Stimulated activated effector memory CD8-positive, alpha-beta T cell treated with anti-CD3 and anti-CD28 coated beads, Interleukin-12 subunit alpha, Interleukin-12 subunit beta, amount 100 ng/mL, for 72 hours (primary cell): ENCODE measurements at regions not wholly inside any gene's neighbourhood (a gene's known extent, or its start where the extent isn't known, plus 50 kb on each side); places are given as distances from the start of the nearest gene placed in this dataset.

ENCODE experiments used
- ATAC-seq: fragments of 150-1000 bp; cut with Tn5 transposase; 2 replicates; pipeline ENCODE4 v1.10.0; 2021
- DNase-seq, 2 donors: peaks; one replicate each; pipeline ENCODE4 v3.0.0; 2021 to 2022; ENCODE audit warnings: low spot score in 2 of 2
- H3K27ac Mint-ChIP-seq: one replicate; pipeline ENCODE4 v1.8.0; 2022; ENCODE audit warnings: mild to moderate bottlenecking, mixed read lengths
- H3K36me3 Mint-ChIP-seq: one replicate; pipeline ENCODE4 v1.8.0; 2022; ENCODE audit warnings: mild to moderate bottlenecking, mixed read lengths
- H3K4me1 Mint-ChIP-seq: one replicate; pipeline ENCODE4 v1.8.0; 2022; ENCODE audit warnings: mixed read lengths
- H3K4me3 Mint-ChIP-seq: one replicate; pipeline ENCODE4 v1.8.0; 2022; ENCODE audit warnings: mild to moderate bottlenecking, mixed read lengths
- H3K9me3 Mint-ChIP-seq: one replicate; pipeline ENCODE4 v1.8.0; 2022; ENCODE audit warnings: mixed read lengths

GRCh38 chr11:80173371-80174136 is 732.7 kb upstream of the TENM4 start:
- no peak for ATAC-seq
- DNase-seq: no peak
- Mint-ChIP-seq H3K36me3 (no peaks in the 10 kb centered on the region), H3K9me3 (peaks cover 32% of the 10 kb centered on the region), H3K27ac (no peak overlapping the region), H3K4me3 (no peak overlapping the region), H3K4me1 (no peaks in the 10 kb centered on the region)

- Mint-ChIP-seq H3K9me3 (peaks cover 36% of the 10 kb centered on the region), H3K4me3 (no peak overlapping the region), H3K36me3 (no peaks in the 10 kb centered on the region), H3K27ac (no peak overlapping the region), H3K4me1 (no peaks in the 10 kb centered on the region)
- ATAC-seq (no peak), DNase-seq (no peak)
These were observed 728.0 kb upstream of the TENM4 start for GRCh38 chr11:80168796-80169195.

GRCh38 chr11:80167766-80168165 is 726.9 kb upstream of the TENM4 start:
- no peak overlapping the region for H3K4me3 Mint-ChIP-seq
- no peaks in the 10 kb centered on the region for H3K36me3 Mint-ChIP-seq
- DNase-seq (no peak), ATAC-seq (no peak)
- H3K9me3 Mint-ChIP-seq: peaks cover 39% of the 10 kb centered on the region
- H3K27ac Mint-ChIP-seq: no peak overlapping the region
- H3K4me1 Mint-ChIP-seq: no peaks in the 10 kb centered on the region

- H3K36me3 Mint-ChIP-seq: no peaks in the 10 kb centered on the region
- DNase-seq (no peak), ATAC-seq (no peak)
- peaks cover 26% of the 10 kb centered on the region for H3K9me3 Mint-ChIP-seq
- no peaks in the 10 kb centered on the region for H3K4me1 Mint-ChIP-seq
- no peak overlapping the region for H3K4me3 Mint-ChIP-seq
- no peak overlapping the region for H3K27ac Mint-ChIP-seq
These were observed 724.9 kb upstream of the TENM4 start for GRCh38 chr11:80165744-80166143.

- Mint-ChIP-seq H3K36me3 (no peaks in the 10 kb centered on the region), H3K27ac (no peak overlapping the region), H3K4me3 (no peak overlapping the region), H3K4me1 (no peaks in the 10 kb centered on the region), H3K9me3 (peaks cover 13% of the 10 kb centered on the region)
- DNase-seq (no peak), ATAC-seq (no peak)
These were observed 722.6 kb upstream of the TENM4 start for GRCh38 chr11:80163441-80163840.

- Mint-ChIP-seq H3K27ac (no peak overlapping the region), H3K4me3 (no peak overlapping the region), H3K9me3 (peaks cover 13% of the 10 kb centered on the region), H3K36me3 (no peaks in the 10 kb centered on the region), H3K4me1 (no peaks in the 10 kb centered on the region)
- DNase-seq (no peak), ATAC-seq (no peak)
These were observed 722.2 kb upstream of the TENM4 start for GRCh38 chr11:80163011-80163410.

GRCh38 chr11:80162387-80162786 is 721.6 kb upstream of the TENM4 start:
- DNase-seq (no peak), ATAC-seq (no peak)
- no peak overlapping the region for H3K27ac Mint-ChIP-seq
- H3K4me1 Mint-ChIP-seq: no peaks in the 10 kb centered on the region
- H3K4me3 Mint-ChIP-seq: no peak overlapping the region
- peaks cover 13% of the 10 kb centered on the region for H3K9me3 Mint-ChIP-seq
- H3K36me3 Mint-ChIP-seq: no peaks in the 10 kb centered on the region

GRCh38 chr11:80157447-80157846 is 716.6 kb upstream of the TENM4 start:
- no peak overlapping the region for H3K27ac Mint-ChIP-seq
- no peak overlapping the region for H3K4me3 Mint-ChIP-seq
- no peaks in the 10 kb centered on the region for H3K36me3 Mint-ChIP-seq
- DNase-seq: no peak
- ATAC-seq: no peak
- no peaks in the 10 kb centered on the region for H3K4me1 Mint-ChIP-seq
- H3K9me3 Mint-ChIP-seq: peaks cover 6% of the 10 kb centered on the region

GRCh38 chr11:80156062-80156461 is 715.2 kb upstream of the TENM4 start:
- H3K36me3 Mint-ChIP-seq: no peaks in the 10 kb centered on the region
- ATAC-seq (no peak), DNase-seq (no peak)
- H3K4me1 Mint-ChIP-seq: no peaks in the 10 kb centered on the region
- no peak overlapping the region for H3K27ac Mint-ChIP-seq
- H3K9me3 Mint-ChIP-seq: peaks cover 13% of the 10 kb centered on the region
- no peak overlapping the region for H3K4me3 Mint-ChIP-seq

GRCh38 chr11:80155412-80156017 is 714.7 kb upstream of the TENM4 start:
- peaks cover 13% of the 10 kb centered on the region for H3K9me3 Mint-ChIP-seq
- ATAC-seq: no peak
- no peak overlapping the region for H3K4me3 Mint-ChIP-seq
- H3K27ac Mint-ChIP-seq: no peak overlapping the region
- no peaks in the 10 kb centered on the region for H3K36me3 Mint-ChIP-seq
- H3K4me1 Mint-ChIP-seq: no peaks in the 10 kb centered on the region
- DNase-seq: no peak

GRCh38 chr11:80146232-80146631 is 705.4 kb upstream of the TENM4 start:
- Mint-ChIP-seq H3K4me3 (no peak overlapping the region), H3K36me3 (no peaks in the 10 kb centered on the region), H3K9me3 (peaks cover 11% of the 10 kb centered on the region), H3K27ac (no peak overlapping the region), H3K4me1 (no peaks in the 10 kb centered on the region)
- DNase-seq: no peak
- no peak for ATAC-seq

- Mint-ChIP-seq H3K9me3 (peaks cover 11% of the 10 kb centered on the region), H3K36me3 (no peaks in the 10 kb centered on the region), H3K27ac (no peak overlapping the region), H3K4me3 (no peak overlapping the region), H3K4me1 (no peaks in the 10 kb centered on the region)
- no peak for ATAC-seq
- DNase-seq: no peak
These were observed 704.2 kb upstream of the TENM4 start for GRCh38 chr11:80144897-80145594.

- no peak overlapping the region for H3K4me3 Mint-ChIP-seq
- peaks cover 19% of the 10 kb centered on the region for H3K9me3 Mint-ChIP-seq
- H3K4me1 Mint-ChIP-seq: no peaks in the 10 kb centered on the region
- no peaks in the 10 kb centered on the region for H3K36me3 Mint-ChIP-seq
- DNase-seq (no peak), ATAC-seq (no peak)
- H3K27ac Mint-ChIP-seq: no peak overlapping the region
These were observed 696.2 kb upstream of the TENM4 start for GRCh38 chr11:80136991-80137390.

- DNase-seq (no peak), ATAC-seq (no peak)
- no peaks in the 10 kb centered on the region for H3K4me1 Mint-ChIP-seq
- H3K4me3 Mint-ChIP-seq: no peak overlapping the region
- H3K9me3 Mint-ChIP-seq: peaks cover 20% of the 10 kb centered on the region
- H3K27ac Mint-ChIP-seq: no peak overlapping the region
- H3K36me3 Mint-ChIP-seq: no peaks in the 10 kb centered on the region
These were observed 688.6 kb upstream of the TENM4 start for GRCh38 chr11:80129396-80129795.

- DNase-seq: no peak
- Mint-ChIP-seq H3K9me3 (peaks cover 25% of the 10 kb centered on the region), H3K27ac (no peak overlapping the region), H3K36me3 (no peaks in the 10 kb centered on the region), H3K4me3 (no peak overlapping the region), H3K4me1 (no peaks in the 10 kb centered on the region)
- ATAC-seq: no peak
These were observed 681.4 kb upstream of the TENM4 start for GRCh38 chr11:80122211-80122610.

GRCh38 chr11:80118073-80118472 is 677.2 kb upstream of the TENM4 start:
- Mint-ChIP-seq H3K4me3 (no peak overlapping the region), H3K36me3 (no peaks in the 10 kb centered on the region), H3K9me3 (peaks cover 16% of the 10 kb centered on the region), H3K27ac (no peak overlapping the region), H3K4me1 (no peaks in the 10 kb centered on the region)
- ATAC-seq (no peak), DNase-seq (no peak)
